ENCODE measurements at regions not wholly inside any gene's neighbourhood (a gene's known extent, or its start where the extent isn't known, plus 50 kb on each side); places are given as distances from the start of the nearest gene placed in this dataset.

GRCh38 chr12:46670636-46671035 is 155.2 kb downstream of the SLC38A4 start:
- TF ChIP-seq CTCF (optimal IDR thresholded peaks at IDR 0.05 in 1 of 3, IDR thresholded peaks at IDR 0.05 in 1 of 3, conservative IDR thresholded peaks at IDR 0.05 in 1 of 3; ENCODE audit: extremely low read depth in 1 of 3, insufficient read depth in 2 of 3, low read length in 3 of 3) (no peak), EZH2 (IDR thresholded peaks at IDR 0.05; ENCODE audit: low read length) (no peak)

All from keratinocyte (primary cell).